BJ (cell line): ENCODE measurements at regions not wholly inside any gene's neighbourhood (a gene's known extent, or its start where the extent isn't known, plus 50 kb on each side); places are given as distances from the start of the nearest gene placed in this dataset.

Source experiments
- CTCF ChIA-PET: fragments of 350-600 bp; formaldehyde crosslinking; extraction: SDS; loops from one replicate; lab custom pipeline; 2021; ENCODE audit warnings: antibody characterized with exemption, inconsistent platforms; lab: Yijun Ruan, JAX
- POLR2A ChIA-PET: fragments of 300-600 bp; sonication (Branson Sonifier 250); formaldehyde crosslinking; extraction: SDS; loops from one replicate; lab custom pipeline; 2021; ENCODE audit warnings: antibody characterized with exemption; lab: Charles Lee
- DNase-seq: peaks from one replicate; pipeline ENCODE4 v3.0.0-alpha.2; 2011; ENCODE audit warnings: low read depth
- H3K27me3 ChIP-seq: 2 replicates; pipeline ENCODE4 v1.6.0; 2011; ENCODE audit warnings: low read length; ENCODE audit not compliant: control insufficient read depth, insufficient read depth
- H3K36me3 ChIP-seq: 2 replicates; pipeline ENCODE4 v1.5.1; 2011; ENCODE audit warnings: low read length; ENCODE audit not compliant: control insufficient read depth, insufficient read depth
- H3K4me3 ChIP-seq: 2 replicates; pipeline ENCODE4 v1.5.1; 2011; ENCODE audit warnings: low read depth, mild to moderate bottlenecking, control low read depth, low read length
- CTCF ChIP-seq: IDR thresholded peaks from 2 replicates; pipeline ENCODE4 v1.5.1; 2011; ENCODE audit warnings: low read depth, mild to moderate bottlenecking, control low read depth, inconsistent platforms, low read length, moderate library complexity; ENCODE audit not compliant: insufficient read depth

GRCh38 chr4:188611143-188611542 is 471.9 kb downstream of the TRIML1 start:
- Histone ChIP-seq H3K36me3 (no peaks in the 10 kb centered on the region), H3K27me3 (no peaks in the 10 kb centered on the region), H3K4me3 (no peak overlapping the region)
- TF ChIP-seq CTCF, result no peak
- CTCF ChIA-PET, result no interaction called here
- POLR2A ChIA-PET, result no interaction called here
- no peak for DNase-seq

- Histone ChIP-seq H3K27me3 (no peaks in the 10 kb centered on the region), H3K36me3 (no peaks in the 10 kb centered on the region), H3K4me3 (no peak overlapping the region)
- POLR2A ChIA-PET, result no interaction called here
- TF ChIP-seq CTCF, result no peak
- CTCF ChIA-PET, result no interaction called here
- DNase-seq, result no peak
These were observed 473.4 kb downstream of the TRIML1 start for GRCh38 chr4:188612659-188613058.

GRCh38 chr4:188613976-188614375 is 474.7 kb downstream of the TRIML1 start:
- Histone ChIP-seq H3K36me3 (no peaks in the 10 kb centered on the region), H3K4me3 (no peak overlapping the region), H3K27me3 (no peaks in the 10 kb centered on the region)
- no peak for DNase-seq
- ChIA-PET CTCF (no interaction called here), POLR2A (no interaction called here)
- no peak for TF ChIP-seq CTCF

GRCh38 chr4:188619456-188620149 is 480.4 kb downstream of the TRIML1 start:
- no peak overlapping the region for H3K4me3 ChIP-seq
- no peak for TF ChIP-seq CTCF
- ChIA-PET CTCF (no interaction called here), POLR2A (no interaction called here)
- no peaks in the 10 kb centered on the region for H3K27me3 ChIP-seq
- no peak for DNase-seq
- H3K36me3 ChIP-seq, result no peaks in the 10 kb centered on the region

- Histone ChIP-seq H3K36me3 (no peaks in the 10 kb centered on the region), H3K27me3 (no peaks in the 10 kb centered on the region), H3K4me3 (no peak overlapping the region)
- CTCF ChIA-PET, result no interaction called here
- DNase-seq, result no peak
- POLR2A ChIA-PET, result no interaction called here
- no peak for TF ChIP-seq CTCF
These were observed 481.4 kb downstream of the TRIML1 start for GRCh38 chr4:188620608-188621007.
